Fibroblast of skin of left quadriceps (primary cell): ENCODE measurements at regions not wholly inside any gene's neighbourhood (a gene's known extent, or its start where the extent isn't known, plus 50 kb on each side); places are given as distances from the start of the nearest gene placed in this dataset.
A peak's percentile ranks its signal among the peaks of the same experiment; 100 is the strongest.
"Not testable (repeated sequence)": the region's sequence is repeated elsewhere in the genome, so short reads cannot be mapped to it uniquely, and the experiment has no call there.

ENCODE experiments used
- DNase-seq, 2 experiments: peaks; one replicate each; pipeline ENCODE4 v3.0.0-alpha.2; 2013; ENCODE audit warnings: low read depth in 2 of 2

DNA sequence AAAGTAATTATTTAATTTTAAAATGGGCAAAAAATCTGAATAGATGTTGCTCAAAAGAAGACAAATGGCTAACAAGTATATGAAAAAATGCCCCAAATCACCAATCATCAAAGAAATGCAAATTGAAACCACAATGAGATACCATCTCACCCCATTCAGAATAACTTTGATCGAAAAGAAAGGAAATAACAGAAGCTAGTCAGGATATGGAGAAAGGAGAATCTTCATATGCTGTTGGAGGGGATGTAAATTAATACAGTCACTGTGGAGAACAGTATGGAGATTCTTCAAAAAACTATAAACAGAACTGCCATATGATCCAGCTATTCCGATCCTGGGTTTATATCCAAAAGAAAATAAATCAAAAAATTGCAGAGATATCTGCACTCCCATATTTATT is 418.5 kb upstream of the RGMB start:
- DNase-seq = no peak

DNA sequence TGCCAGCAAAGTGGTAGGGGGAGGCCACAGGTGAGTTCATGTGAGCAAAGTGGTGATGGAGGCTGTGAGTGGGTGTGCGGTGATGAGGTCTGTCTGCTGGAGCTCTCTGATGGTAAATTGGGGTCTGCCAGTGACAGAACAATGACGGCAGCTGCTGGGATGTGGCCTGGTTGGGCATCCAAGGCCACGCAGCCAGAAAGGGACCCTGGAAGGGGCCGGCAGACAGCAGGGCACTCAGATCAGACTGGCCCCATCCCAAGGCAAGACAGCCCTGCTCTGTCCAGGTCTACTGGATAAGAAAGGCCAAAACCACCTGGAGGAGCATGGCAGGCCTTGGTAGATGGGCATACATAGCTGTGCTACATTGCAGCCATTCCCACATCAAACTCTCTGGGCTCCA is 412.9 kb upstream of the RGMB start:
- DNase-seq = no peak

DNA sequence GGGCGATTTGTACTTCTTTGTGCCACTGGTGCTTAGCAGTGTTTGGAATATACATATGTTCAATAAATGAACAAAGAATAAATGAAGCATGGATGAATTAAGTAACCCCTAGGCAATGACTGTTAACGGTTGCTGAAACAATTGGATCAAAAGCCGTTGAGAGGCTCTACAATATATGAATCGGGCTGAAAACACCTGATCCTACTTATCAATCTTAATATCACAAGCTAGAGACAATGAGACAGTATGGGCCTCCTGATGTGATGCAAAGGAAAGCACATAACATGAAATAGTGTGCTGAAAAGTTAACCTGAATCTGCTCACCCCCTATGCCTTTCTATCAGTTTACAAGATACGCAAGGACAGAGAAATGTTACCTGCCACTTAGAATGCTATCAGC is 410.3 kb upstream of the RGMB start:
- no peak for DNase-seq

DNA sequence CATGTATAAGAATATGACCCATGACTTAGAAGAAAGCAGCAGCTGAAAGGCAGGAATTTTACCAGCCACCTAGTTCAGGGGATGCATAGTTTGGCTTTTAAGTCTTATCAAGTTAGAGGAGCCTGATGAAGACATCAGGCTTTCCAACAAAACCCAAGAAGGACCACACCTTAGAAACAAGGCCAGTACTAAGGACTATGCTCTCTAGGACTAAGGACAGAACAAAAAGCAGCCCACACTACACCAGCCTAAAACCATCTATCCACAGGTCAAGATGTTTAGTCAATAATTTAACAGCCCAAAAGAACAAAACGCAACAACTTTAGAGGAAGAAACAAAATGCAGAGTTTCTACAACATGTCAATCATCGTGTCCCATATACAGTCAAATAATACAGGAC is 408.9 kb upstream of the RGMB start:
- DNase-seq = no peak

DNA sequence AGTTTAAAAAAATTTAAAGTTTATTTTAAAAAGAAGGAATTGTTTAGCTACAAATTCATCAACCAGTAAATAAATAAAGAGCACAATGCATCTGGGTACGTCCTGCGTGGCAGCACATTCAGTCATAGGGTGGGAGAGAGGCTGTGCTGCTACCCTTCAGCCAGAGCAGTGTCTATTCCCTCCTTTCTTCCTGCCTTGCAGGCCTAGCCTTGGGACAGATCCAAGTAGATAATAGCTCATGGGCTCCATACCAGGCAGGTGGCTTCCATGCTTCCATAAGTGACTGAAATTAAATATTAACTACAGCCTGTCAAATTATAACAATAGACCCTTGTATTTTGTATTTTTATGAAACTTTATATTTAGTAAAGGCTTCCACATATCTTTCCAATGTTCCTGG is 408.3 kb upstream of the RGMB start:
- no peak for DNase-seq

DNA sequence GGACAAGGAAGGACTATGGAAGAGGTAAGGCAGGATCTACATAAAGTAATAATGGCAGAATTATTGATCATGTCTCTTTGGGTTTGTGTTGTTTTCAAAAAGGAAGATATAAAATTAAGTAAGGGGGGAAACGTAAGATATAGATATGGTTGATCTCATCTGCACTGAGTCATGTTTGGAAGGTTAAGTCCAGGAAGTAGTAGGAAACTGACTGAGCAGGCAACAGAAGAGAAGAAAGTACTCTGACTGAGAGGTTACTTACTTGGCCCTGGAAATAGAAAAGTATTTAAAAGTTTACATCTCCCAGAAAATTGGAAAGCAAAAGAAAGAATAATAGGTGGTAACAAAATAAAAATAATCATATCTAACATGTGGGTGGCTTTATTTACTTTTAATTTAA is 405.3 kb upstream of the RGMB start:
- no peak for DNase-seq

DNA sequence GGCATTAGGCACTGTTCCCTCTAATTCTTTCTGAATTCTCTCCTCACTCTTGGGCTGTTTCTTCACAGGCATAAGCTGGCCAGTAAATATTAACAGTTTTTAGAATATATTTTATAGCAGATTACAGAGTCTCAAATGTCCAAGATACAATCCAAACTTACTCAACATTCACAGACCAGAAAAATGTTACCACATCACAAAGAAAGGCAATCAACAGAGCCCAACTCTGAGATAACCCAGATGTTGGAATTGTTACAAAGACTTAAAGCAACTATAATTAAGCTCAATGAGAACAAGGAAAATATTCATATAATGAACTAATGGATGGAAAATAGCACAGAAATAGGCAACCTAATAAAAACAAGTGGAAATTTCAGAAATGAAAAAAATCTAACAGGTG is 401.1 kb upstream of the RGMB start:
- no peak for DNase-seq

DNA sequence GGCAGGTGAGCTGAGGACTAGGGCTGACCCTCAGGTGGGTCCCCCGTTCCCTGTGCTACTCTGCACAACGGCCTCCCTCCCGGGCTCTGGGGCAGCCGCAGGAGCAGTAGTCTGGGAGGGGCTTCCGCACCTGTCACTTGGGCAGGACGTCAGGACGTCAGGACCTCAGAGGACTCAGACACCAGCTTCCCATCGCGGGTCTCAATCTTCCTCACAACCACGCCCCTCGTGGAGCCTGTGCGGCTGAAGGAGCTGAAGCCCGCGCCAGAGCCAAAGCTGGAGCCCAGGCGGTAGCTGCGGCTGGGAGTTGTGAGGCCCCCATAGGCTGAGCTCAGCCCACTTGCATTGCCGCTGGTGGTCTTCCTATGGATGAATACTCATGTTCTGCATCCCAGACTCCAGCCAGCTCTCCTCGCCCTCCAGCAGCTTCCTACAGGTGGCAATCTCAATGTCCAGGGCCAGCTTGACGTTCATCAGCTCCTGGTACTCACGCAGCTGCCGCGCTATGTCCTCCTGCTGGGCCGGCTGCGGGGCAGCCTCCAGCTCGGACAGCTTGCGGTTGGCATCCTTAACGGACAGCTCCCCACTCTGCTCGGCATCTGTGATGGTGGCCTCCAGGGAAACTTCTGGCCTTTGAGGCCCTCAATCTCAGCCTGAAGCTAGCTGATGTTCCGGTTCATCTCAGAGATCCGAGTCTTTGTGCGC is 381.4 kb upstream of the RGMB start:
- no peak for DNase-seq

DNA sequence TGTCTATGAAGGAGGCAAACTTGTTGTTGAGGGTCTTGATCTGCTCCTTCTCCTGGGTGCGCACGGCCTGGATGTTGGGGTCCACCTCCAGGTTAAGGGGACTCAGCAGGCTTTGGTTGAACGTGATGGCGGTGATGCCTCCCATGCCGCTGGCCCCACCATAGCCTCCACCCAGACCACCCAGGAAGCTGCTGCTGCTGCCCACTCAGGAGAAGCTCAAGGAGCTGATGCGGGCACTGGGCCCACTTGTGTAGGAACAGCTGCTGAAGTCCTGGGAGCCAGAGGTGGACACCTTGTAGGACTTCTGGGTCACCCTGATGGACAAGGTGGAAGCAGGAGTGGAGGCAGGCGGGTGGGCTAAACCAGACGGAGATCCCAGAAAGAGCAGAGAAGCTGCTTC is 380.3 kb upstream of the RGMB start:
- DNase-seq = not testable (repeated sequence)

DNA sequence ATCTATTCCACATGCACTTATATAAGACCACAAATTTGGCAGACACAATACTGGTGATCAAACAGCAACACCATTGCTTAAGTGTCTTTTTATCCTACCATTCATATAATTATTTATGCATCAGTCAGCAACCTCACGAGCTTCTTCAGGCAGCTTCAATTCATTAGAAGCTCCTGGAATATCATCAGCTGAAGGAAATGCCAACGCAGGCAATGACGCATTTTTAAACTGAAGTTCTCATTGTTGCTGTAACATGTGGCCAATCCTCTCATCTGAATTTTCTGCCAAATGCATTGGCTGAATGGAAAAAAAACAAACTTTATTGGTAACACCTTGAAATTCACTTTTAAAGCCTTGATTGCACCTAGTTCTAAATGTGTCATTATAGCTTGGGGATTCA is 376.4 kb upstream of the RGMB start:
- DNase-seq = peak; percentile 88 to 89

DNA sequence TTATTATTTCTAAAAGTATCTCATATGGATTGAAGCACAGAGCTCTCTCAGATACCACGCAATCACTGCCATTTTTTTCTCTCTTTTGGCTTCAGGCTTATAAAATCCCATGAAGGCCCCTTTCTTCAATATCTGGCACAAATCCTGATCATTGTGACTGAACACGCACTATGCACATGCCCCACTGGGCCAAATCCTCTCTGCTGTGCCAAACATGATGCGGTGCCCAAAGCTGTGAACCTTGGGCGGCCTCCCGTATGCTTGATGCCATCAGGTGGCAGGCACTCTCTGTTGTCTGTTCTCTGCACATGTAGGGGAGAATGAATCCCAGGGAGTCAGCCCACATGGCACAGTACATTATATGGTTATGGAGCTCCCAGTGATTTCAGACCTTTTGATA is 375.0 kb upstream of the RGMB start:
- DNase-seq = no peak

DNA sequence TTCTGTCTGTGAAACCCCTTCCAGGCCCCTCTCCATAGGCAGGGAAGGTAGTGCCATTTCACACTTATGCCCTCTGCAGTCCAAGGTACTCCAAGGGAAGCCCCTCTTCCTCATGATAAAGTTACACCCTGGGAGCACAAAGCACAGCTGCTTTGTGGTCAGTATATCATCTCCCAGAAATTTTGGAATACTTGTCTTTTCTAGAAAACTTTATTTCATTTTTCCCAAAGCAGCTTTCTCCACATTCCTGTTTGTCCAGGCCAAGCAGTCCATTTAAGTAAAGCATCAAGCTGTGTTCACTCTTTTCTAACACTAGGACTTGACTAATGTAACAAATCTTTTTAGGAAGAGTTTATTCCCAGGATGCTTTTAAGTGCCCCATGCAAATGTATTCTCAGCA is 371.8 kb upstream of the RGMB start:
- peak in 1 of 2 experiments; percentile 14 for DNase-seq

DNA sequence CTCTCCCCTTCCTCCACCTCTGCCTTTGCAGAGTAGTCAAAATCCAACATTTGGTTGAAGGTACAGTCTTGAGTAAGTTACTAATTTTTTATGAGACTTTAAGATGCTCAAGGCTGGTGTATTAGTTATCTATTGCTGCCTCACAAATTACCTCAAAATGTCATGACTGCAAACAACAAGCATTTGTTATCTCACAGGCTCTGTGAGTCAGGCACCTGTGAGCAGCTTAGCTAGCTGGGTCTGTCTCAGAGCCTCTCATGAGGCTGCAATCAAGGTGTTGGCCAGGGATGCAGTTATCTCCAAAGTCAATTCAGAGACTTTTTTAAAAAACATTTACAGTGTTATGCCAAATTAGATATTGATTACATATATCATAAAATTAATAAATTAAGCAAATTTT is 371.3 kb upstream of the RGMB start:
- no peak for DNase-seq

DNA sequence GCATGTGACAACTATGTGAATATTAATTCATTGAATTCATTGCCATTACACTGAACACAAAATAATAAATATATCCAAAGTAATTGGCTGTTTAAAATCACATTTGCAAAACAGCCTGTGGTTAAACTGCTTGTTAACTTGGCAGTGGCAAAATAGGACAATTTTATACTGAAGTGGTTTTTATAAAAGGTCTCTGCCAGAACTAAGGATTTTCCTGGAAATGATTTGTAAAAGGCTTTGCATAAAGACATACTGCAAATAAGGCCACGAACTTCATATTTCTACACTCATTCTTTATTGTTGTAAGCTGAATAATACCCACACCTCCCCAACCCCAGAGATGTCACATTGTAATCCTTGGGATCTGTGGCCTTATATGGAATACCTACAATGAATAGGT is 370.3 kb upstream of the RGMB start:
- DNase-seq = no peak

DNA sequence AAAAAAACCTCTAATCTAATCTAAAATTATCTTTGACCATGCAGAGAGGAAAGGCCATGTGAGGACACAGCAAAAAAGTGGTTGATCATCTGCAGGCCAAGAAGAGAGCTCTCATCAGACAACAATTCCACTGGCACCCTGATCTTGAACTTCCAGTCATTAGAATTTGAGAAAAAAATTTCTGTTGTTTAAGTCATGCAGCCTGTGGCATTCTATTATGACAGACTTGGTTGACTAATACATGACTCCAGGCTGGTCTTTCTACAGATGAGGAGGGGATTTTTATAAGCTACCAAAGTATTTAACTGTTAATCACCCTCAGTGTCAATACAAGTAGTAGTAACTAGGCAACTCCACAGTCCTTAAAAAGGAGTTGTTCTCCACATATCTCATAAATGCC is 358.5 kb upstream of the RGMB start:
- peak; percentile 84 to 85 for DNase-seq

DNA sequence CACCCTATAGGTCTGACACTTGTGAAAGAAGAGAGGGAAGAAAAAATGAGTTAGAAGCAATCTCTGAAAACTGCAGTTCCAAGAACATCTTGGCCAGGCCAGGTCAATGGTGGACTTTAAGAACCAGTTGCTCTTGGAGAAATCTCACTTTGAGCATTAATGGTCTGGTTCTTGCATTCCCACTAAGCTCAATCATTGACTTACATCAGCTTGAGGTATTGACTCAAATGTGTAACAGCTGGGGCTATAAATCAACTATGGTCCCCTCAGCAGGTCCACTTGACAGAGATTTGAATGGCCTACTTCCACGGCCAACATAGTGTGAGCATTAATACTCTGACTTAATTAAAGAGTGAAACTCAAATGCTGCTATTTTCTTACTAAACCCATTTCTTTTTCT is 357.8 kb upstream of the RGMB start:
- no peak for DNase-seq

DNA sequence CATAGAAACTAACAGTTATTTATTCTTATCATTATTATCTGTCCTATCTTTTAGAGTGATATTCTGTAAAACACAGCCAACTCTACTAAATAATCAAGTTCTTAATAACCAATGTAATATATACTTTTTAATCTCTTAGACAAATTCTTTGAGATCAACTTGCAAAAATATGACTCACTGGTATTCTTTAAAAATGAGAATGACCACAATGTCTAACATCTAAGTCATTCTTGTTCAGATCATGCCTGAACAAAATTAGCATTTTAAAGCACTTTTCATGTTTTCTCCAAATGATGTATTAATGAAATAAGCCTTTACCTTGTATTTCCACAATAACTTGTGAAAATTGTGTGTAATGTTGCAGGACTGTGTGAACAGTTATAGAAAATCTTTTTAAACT is 356.9 kb upstream of the RGMB start:
- no peak for DNase-seq

DNA sequence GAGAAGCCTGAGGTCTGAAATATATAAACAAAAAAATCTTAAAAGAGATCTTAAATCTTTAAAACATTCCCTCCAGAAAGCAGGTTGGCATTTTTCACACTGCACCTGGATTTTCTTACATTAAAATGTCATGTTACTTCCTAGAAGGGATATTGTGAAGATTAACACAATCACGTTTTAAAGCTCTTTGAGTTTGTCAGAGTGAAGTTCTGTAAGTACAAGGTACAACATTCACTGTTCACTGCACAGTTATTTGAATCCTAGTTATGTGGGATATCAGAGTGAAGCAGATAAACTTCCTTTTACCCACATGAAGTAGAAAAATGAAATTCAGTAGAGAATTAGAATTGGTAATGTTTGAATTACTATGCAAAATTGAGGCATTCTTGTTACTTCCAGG is 353.6 kb upstream of the RGMB start:
- no peak for DNase-seq

DNA sequence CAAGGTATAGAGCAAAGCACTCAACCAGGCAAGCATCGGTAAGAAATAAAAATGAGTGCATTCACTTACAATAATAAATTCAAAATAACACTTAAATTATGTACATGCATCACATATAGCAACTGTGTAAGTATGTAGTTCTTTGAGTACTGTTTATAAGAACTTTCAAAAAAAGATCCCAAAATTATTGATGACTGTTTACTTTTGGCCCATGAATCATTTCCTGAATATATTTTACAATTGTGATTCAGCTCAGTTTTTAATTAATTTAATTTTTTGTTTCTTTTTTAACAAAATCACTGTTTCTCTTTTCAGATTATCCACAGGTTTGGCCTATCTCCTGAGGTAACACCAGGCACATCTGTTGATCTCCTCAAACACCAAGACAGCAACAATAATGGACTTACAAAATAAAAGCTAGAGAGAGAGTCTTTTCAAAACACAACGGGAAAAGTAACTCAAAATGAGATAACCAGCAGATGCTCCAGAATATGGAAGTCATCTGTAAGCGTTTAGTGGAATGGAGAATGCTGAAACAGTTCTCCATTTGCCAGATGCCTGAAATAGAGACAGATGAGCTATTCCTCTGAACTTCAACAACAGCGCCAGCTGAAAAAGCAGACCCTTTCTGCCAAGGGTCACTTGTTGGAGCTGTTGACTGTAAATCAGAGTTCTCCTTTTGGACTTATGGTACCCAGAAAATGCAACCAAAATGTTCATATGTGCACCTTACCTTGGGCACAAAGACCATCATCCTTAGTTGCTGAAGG is 348.6 kb upstream of the RGMB start:
- DNase-seq = peak; percentile 73

DNA sequence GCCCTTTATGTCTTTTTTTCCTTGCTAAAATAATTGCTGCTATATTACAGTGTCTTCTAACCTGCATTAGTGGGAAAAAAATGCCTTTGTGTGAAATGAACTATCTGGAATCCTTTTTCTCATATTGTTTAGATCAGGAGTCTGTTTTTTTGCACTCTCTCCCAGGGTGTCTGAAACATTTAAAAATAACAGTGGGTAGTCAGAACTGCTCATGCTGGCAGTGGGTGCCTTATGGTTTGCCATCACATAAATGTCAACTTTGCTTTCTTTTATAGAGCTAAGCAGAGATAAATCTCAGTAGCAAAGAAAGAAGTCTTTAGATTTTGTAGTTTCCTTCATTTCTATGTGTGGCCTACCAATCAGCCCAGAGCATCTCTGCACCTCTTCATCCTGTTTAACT is 347.8 kb upstream of the RGMB start:
- no peak for DNase-seq

DNA sequence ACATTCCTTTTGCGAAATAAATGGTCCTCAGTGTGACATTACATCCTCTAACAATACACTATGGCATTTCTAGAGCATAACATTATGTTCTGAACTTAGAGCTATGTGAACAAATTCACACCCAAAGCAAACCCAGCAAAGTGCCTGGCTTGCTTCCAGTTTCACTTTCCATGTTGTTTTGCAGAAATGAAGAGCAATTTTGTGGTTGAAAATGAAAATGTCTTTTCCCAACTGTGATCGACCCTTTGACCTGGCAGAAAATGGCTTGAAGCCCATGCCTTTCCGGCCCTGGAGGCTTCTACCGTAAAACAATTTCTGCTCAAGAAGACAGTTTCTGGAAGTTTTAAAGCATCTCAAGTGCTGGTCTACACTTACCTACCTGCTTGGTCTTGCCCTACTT is 344.7 kb upstream of the RGMB start:
- DNase-seq = no peak

DNA sequence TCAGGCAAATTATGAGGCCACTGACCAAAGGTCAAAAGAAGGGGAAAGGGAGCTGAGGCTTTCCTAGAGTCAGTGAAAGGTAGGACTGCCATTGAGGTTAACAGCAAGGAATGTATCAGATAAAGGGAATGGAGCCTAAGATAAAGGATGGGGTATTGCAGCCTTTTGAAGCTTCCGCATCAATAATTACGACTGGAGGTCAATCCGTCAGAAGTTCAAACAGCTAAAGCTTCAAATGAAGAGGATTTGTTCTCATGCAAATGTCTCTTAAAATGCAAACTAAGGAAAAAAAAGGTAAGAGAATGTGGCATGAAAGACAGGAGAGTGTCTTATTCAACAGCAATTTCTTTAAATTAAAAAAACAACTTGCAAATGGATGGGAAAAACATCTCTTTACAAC is 341.1 kb upstream of the RGMB start:
- DNase-seq = no peak

DNA sequence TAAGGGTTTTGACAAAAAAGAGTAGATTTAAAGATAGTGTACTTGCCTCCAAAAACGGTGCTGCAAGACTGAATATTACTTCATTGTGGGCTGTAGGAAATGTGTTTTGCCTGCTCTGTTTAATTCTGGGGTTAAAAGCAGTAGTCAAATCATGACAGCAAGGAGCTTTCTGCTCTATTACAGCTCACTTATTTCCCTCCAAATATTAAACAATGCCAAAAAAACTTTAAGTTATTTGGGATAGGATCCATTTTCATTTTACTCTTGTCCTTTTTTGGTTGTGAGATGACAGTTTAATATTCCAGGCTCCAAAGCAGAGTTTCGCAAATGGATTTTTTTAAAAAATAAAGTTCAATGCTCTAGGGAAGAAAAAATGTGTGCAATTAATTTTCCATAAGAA is 340.4 kb upstream of the RGMB start:
- DNase-seq = no peak

DNA sequence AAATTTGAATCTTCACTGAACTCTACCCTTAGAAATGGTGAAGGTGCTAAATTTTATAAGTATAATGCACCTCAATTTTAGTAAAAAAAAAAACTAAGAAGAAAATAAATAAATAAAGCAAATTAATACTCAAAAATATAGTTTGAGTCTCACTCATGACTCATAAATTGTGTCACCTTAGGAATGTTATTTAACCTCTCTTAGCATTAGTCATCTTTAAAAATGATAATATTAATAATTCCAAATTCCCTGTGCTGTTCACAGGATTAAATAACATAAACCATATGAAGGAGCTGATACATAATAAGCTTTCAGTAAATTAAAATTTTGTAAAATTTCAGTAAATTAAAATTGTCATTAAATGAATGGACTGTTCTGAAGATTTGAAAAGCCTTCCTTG is 339.8 kb upstream of the RGMB start:
- DNase-seq = no peak
